Keratinocyte (primary cell): ENCODE measurements at regions not wholly inside any gene's neighbourhood (a gene's known extent, or its start where the extent isn't known, plus 50 kb on each side); places are given as distances from the start of the nearest gene placed in this dataset.

ENCODE experiments used
- DNase-seq: peaks from one replicate; pipeline ENCODE4 v3.0.0-alpha.2; 2011; ENCODE audit warnings: low read depth, missing footprints, low spot score
- FAIRE-seq: peaks from 2 replicates; lab custom pipeline; 2011; peaks lifted over from hg19 to GRCh38; lab: Jason Lieb, UNC
- H2AFZ ChIP-seq: 2 replicates; pipeline ENCODE4 v1.6.0; 2012; ENCODE audit warnings: low read length, control low read depth, inconsistent platforms; ENCODE audit not compliant: control insufficient read depth
- H3K27ac ChIP-seq: 2 replicates; pipeline ENCODE4 v1.5.1; 2011; ENCODE audit warnings: low read length; ENCODE audit not compliant: control insufficient read depth, insufficient read depth
- H3K27me3 ChIP-seq: 3 replicates; pipeline ENCODE4 v1.6.0; 2011; ENCODE audit warnings: low read length; ENCODE audit not compliant: control insufficient read depth, insufficient read depth; ENCODE audit errors: extremely low read depth
- H3K36me3 ChIP-seq, 2 experiments: 2 replicates in 1 of 2; 3 replicates in 1 of 2; pipeline ENCODE4 v1.5.1; 2011; ENCODE audit warnings: low read length in 2 of 2, mild to moderate bottlenecking in 1 of 2; ENCODE audit not compliant: control insufficient read depth in 2 of 2, insufficient read depth in 2 of 2; ENCODE audit errors: extremely low read depth in 1 of 2
- H3K4me1 ChIP-seq: 3 replicates; pipeline ENCODE4 v1.5.1; 2011; ENCODE audit warnings: low read length; ENCODE audit not compliant: control insufficient read depth, insufficient read depth; ENCODE audit errors: extremely low read depth
- H3K4me2 ChIP-seq: 3 replicates; pipeline ENCODE4 v1.6.0; 2011; ENCODE audit warnings: low read depth, low read length; ENCODE audit not compliant: control insufficient read depth, insufficient read depth; ENCODE audit errors: extremely low read depth
- H3K4me3 ChIP-seq, 3 experiments: fragments of 200-600 bp in 1 of 3; sonication (generic) in 1 of 3; 2 replicates in 2 of 3; 3 replicates in 1 of 3; pipeline ENCODE4 v1.5.1; 2011 to 2016; ENCODE audit warnings: low read length in 3 of 3, mild to moderate bottlenecking in 3 of 3, control low read depth in 2 of 3, inconsistent platforms in 1 of 3, low read depth in 1 of 3, mixed read lengths in 1 of 3, mixed run types in 1 of 3, moderate library complexity in 1 of 3; ENCODE audit not compliant: control insufficient read depth in 2 of 3, insufficient read depth in 2 of 3; ENCODE audit errors: extremely low read depth in 1 of 3
- H3K79me2 ChIP-seq: 2 replicates; pipeline ENCODE4 v1.6.0; 2012; ENCODE audit warnings: low read length; ENCODE audit not compliant: control insufficient read depth, insufficient read depth
- H3K9ac ChIP-seq: 3 replicates; pipeline ENCODE4 v1.6.0; 2011; ENCODE audit warnings: low read length; ENCODE audit not compliant: control insufficient read depth, insufficient read depth; ENCODE audit errors: extremely low read depth
- H3K9me1 ChIP-seq: 3 replicates; pipeline ENCODE4 v1.6.0; 2011; ENCODE audit warnings: low read length; ENCODE audit not compliant: control insufficient read depth, insufficient read depth; ENCODE audit errors: extremely low read depth
- H3K9me3 ChIP-seq: 2 replicates; pipeline ENCODE4 v1.5.1; 2012; ENCODE audit warnings: low read depth, low read length; ENCODE audit not compliant: control insufficient read depth
- H4K20me1 ChIP-seq: 3 replicates; pipeline ENCODE4 v1.6.0; 2011; ENCODE audit warnings: low read length; ENCODE audit not compliant: control insufficient read depth, insufficient read depth; ENCODE audit errors: extremely low read depth
- EZH2 ChIP-seq: IDR thresholded peaks from one replicate; pipeline ENCODE4 v1.6.1; 2012; ENCODE audit warnings: inconsistent platforms, mild to moderate bottlenecking, low read length, moderate library complexity
- dilution Hi-C: fragments of 300-500 bp; cut with MboI; formaldehyde crosslinking; loops from one replicate; pipeline ENCODE4 v1.7.0; 2020; ENCODE audit warnings: low sequenced_read_pairs; ENCODE audit not compliant: extremely low pct_ligation_motif_present
- TF ChIP-seq, protein P1 (sequence below), 3 experiments: IDR thresholded peaks in 1 of 3; conservative IDR thresholded peaks in 1 of 3; optimal IDR thresholded peaks in 1 of 3; 2 replicates in 2 of 3; 3 replicates in 1 of 3; pipeline versions ENCODE3 to v1.5.1; 2011; ENCODE audit warnings: low read length in 3 of 3, mild to moderate bottlenecking in 3 of 3, moderate library complexity in 2 of 3, control low read depth in 1 of 3, inconsistent platforms in 1 of 3; ENCODE audit not compliant: insufficient read depth in 2 of 3; ENCODE audit errors: extremely low read depth in 1 of 3

DNA sequence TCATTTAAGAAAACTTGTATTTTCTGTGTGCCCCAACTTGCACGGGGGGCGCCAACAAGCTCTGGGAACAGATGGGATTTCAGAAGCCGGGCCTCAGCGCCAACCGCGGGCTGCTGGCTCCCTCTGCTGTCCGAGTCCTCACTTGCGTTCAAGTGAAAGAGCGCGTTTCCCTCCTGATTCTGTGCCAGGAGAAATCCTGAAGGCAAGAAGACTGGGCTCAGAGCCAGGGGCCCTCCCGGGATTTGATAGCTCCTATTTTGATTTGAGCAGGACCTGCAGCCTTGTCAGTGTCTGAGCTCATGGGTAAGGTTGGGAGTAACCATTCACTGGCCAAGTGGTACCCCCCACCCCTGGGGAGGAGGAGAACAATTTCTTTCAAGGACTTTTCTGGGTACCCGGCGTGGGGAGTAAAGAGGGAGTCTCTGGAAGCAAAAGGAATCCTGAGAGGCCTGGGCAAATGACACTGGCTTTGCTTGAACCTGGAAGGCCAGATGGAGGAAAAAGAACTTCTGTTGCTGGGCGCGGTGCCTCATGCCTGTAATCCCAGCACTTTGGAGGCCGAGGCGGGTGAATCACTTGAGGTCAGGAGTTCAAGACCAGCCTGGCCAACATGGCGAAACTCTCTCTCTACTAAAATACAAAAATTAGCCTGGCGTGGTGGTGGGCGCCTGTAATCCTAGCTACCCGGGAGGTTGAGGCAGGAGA is 179.0 kb upstream of the RGS6 start:
- Histone ChIP-seq H3K27ac (no peak overlapping the region), H3K79me2 (no peaks in the 10 kb centered on the region), H3K27me3 (no peaks in the 10 kb centered on the region), H2AFZ (peak overlapping the region; percentile 38), H3K9ac (no peak overlapping the region), H3K4me1 (peaks cover 4% of the 10 kb centered on the region), H3K36me3 (no peaks in the 10 kb centered on the region), H4K20me1 (no peaks in the 10 kb centered on the region), H3K9me3 (peaks cover under 1% of the 10 kb centered on the region), H3K4me2 (peak overlapping the region; percentile 53), H3K9me1 (no peaks in the 10 kb centered on the region), H3K4me3 (no peak overlapping the region)
- DNase-seq (peak; percentile 28), FAIRE-seq (peak; percentile 57)
- TF ChIP-seq EZH2: no peak
- TF ChIP-seq, protein P1, sequence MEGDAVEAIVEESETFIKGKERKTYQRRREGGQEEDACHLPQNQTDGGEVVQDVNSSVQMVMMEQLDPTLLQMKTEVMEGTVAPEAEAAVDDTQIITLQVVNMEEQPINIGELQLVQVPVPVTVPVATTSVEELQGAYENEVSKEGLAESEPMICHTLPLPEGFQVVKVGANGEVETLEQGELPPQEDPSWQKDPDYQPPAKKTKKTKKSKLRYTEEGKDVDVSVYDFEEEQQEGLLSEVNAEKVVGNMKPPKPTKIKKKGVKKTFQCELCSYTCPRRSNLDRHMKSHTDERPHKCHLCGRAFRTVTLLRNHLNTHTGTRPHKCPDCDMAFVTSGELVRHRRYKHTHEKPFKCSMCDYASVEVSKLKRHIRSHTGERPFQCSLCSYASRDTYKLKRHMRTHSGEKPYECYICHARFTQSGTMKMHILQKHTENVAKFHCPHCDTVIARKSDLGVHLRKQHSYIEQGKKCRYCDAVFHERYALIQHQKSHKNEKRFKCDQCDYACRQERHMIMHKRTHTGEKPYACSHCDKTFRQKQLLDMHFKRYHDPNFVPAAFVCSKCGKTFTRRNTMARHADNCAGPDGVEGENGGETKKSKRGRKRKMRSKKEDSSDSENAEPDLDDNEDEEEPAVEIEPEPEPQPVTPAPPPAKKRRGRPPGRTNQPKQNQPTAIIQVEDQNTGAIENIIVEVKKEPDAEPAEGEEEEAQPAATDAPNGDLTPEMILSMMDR (optimal IDR thresholded peaks at IDR 0.05 in 1 of 3, IDR thresholded peaks at IDR 0.05 in 1 of 3, conservative IDR thresholded peaks at IDR 0.05 in 1 of 3; ENCODE audit: extremely low read depth in 1 of 3, insufficient read depth in 2 of 3, low read length in 3 of 3): peak; percentile 92 to 95 (median 93)
- dilution Hi-C loops: no loop called here

DNA sequence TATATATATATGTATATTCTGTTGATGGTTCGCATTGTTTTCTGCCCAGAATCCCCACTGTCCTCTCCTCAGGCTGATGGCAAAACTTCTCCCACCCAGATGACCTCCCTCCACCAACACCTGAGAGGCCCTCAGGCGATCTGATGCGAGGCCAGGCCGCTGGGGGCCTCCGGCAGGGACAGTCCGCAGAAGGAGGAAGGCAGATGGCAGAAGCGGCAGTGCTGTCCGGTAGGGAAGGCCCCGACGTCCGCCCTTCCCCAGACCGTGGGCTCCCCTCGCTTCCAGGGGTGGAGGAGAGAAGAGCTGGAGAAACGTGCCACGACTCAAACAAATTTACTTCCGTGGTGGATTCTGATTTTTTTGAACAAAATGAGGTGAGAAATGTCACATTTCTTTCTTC is 178.3 kb upstream of the RGS6 start:
- Histone ChIP-seq H2AFZ (no peak overlapping the region), H3K4me3 (no peak overlapping the region), H3K9me1 (no peaks in the 10 kb centered on the region), H3K27me3 (no peaks in the 10 kb centered on the region), H3K36me3 (no peaks in the 10 kb centered on the region), H4K20me1 (no peaks in the 10 kb centered on the region), H3K79me2 (no peaks in the 10 kb centered on the region), H3K9me3 (no peaks in the 10 kb centered on the region), H3K27ac (no peak overlapping the region), H3K4me2 (no peak overlapping the region), H3K9ac (no peak overlapping the region), H3K4me1 (peaks cover 4% of the 10 kb centered on the region)
- TF ChIP-seq, protein P1 (optimal IDR thresholded peaks at IDR 0.05 in 1 of 3, IDR thresholded peaks at IDR 0.05 in 1 of 3, conservative IDR thresholded peaks at IDR 0.05 in 1 of 3; ENCODE audit: extremely low read depth in 1 of 3, insufficient read depth in 2 of 3, low read length in 3 of 3): no peak
- TF ChIP-seq EZH2: no peak
- FAIRE-seq (no peak), DNase-seq (no peak)
- dilution Hi-C loops: no loop called here
